AG09309 (cell line): ENCODE measurements at regions not wholly inside any gene's neighbourhood (a gene's known extent, or its start where the extent isn't known, plus 50 kb on each side); places are given as distances from the start of the nearest gene placed in this dataset.

ENCODE experiments used
- DNase-seq: peaks from one replicate; pipeline ENCODE4 v3.0.0-alpha.2; 2010; ENCODE audit warnings: low read depth
- H3K4me3 ChIP-seq: 2 replicates; pipeline ENCODE4 v1.5.1; 2011; ENCODE audit warnings: mild to moderate bottlenecking, low read depth, low read length, moderate library complexity; ENCODE audit not compliant: control insufficient read depth
- TF ChIP-seq, protein P1 (sequence below): IDR thresholded peaks from 2 replicates; pipeline ENCODE4 v1.5.1; 2011; ENCODE audit warnings: mild to moderate bottlenecking, low read depth, low read length, inconsistent platforms; ENCODE audit not compliant: insufficient read depth, control insufficient read depth; ENCODE audit errors: missing control alignments

DNA sequence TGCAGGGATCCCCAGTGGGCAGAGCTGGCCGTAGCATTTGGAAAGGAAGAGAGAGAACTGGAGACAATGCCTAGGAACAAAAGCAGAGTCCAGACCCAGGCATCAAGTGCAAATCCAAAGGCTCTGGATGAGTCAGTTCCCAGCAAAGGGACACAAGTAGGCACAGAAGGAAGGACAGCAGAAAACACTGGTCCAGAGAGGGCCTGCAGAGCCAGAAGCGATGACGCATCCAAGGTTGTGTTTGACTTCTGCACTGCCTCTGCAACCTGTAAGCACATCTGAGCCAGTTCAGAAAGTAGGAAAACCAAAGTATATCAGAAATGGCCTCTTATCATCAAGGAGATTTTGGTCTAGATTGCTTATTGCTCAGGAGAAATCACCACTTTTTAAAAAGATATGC lies 604.5 kb downstream of the FGF9 start:
- DNase-seq: no peak
- no peak overlapping the region for H3K4me3 ChIP-seq
- TF ChIP-seq, protein P1, sequence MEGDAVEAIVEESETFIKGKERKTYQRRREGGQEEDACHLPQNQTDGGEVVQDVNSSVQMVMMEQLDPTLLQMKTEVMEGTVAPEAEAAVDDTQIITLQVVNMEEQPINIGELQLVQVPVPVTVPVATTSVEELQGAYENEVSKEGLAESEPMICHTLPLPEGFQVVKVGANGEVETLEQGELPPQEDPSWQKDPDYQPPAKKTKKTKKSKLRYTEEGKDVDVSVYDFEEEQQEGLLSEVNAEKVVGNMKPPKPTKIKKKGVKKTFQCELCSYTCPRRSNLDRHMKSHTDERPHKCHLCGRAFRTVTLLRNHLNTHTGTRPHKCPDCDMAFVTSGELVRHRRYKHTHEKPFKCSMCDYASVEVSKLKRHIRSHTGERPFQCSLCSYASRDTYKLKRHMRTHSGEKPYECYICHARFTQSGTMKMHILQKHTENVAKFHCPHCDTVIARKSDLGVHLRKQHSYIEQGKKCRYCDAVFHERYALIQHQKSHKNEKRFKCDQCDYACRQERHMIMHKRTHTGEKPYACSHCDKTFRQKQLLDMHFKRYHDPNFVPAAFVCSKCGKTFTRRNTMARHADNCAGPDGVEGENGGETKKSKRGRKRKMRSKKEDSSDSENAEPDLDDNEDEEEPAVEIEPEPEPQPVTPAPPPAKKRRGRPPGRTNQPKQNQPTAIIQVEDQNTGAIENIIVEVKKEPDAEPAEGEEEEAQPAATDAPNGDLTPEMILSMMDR: no peak

DNA sequence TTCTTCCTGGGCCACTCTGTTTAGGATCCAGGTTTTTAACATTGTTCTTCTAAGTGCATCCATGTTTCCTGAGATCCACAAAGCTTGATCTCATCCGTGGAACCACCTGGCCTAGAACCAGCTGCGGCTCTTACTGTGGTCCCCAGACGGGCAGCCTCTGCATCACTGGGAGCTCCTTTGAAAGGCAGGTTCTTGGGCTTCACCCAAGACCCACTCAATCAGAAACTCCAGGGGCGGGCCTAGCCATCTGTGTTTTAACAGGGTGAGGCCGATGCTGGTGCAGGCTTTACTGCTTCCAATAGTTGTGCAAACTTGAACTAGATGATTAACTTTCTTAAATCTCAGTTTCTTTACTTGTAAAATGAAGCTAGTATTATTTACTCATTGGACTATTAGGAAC lies 605.7 kb downstream of the FGF9 start:
- H3K4me3 ChIP-seq: no peak overlapping the region
- TF ChIP-seq, protein P1: no peak
- no peak for DNase-seq

DNA sequence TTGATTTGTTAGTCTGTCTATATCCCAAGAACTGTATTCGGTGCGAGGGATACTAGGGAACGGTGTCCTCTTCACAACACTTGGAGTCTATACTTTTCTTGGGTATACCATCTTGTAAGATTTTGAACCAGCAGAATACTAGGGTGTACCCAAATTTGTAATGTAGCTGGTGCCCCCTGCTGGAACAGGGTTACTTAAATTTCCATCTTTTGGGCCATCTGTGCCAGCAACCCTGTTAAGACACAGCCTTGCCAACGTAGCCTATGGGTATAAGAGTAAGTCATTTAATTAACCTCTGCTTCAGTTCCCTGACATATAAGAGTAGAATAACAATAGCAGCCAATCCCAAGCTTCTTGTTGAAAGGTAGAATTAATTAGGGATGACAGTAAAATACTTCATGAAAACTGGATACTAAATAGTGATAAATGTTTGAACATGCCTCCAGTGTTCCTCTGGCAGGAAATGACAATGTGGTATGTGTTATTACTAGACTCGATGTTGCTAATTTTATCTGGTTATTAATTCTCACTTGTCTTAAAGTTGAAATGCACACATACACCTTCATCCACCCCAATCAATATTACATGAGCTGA lies 607.6 kb downstream of the FGF9 start:
- no peak for DNase-seq
- TF ChIP-seq, protein P1: no peak

DNA sequence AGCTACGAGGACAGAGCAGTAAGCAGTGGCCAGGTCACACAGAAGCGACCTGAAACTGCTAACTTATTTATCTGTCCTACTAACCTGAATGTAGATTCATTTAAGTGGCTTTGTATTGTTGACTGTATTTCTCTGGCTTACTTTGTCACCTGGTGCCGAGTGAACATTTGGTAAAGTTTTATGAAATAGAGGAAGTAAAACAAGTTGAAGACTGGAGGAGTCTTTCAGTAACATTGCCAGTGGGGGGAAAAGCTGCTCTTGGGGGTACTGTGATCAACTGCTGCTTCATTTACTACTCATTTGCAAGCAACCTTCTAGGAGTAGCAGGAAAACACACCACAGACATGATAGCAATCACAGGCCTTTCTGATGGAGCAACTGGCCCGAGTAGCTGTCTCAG lies 615.0 kb downstream of the FGF9 start:
- TF ChIP-seq, protein P1: no peak

More for the DNA sequence above, 607.6 kb downstream of the FGF9 start:
- no peak overlapping the region for H3K4me3 ChIP-seq

DNA sequence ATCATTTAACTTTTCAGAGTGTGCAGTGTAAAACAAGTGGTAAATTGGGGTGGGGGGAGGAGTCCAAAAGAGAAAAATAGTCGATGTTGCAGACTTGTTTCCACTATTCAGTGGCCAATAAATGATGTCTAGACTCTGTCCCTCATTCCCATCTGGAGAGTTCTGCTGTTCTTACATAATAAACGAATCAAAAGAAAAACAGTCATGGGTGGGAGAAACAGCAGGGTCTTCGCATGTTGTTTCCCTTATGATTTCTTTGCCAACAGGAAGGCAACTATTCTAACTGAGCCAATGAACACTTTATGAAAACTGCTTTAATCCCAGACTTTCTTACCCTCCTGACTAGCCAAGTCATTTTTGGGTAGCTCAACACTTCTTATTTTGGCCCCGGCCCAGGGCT lies 615.5 kb downstream of the FGF9 start:
- H3K4me3 ChIP-seq: no peak overlapping the region
- DNase-seq: no peak
- TF ChIP-seq, protein P1: no peak

More for the DNA sequence above, 615.0 kb downstream of the FGF9 start:
- H3K4me3 ChIP-seq: no peak overlapping the region
- DNase-seq: no peak

DNA sequence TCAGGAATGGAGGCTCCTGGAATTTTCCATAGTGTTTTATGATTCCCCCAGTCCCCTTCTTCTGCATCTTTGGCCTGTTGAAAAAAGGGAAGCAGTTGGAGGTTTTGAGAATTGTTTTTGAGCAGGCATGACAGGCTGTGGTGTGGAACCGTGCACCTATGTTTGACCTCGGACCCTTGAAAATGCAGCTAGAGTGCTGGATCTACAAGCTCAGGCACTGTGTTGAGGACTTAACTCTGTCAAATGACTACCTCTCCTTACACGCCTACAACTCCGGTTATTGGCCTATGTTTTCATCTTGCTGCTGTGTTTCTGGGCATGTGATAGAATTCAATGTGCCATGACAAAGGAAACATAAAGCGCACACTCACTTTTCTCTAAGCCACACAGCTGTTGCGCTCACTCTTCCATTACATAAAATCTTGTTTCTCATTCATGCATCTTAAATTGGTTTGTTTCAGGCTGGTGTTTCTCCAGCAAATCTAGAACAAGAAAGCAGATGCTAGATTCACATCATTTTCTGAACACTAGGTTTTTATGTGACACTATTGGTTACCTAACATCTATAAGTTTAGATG lies 616.6 kb downstream of the FGF9 start:
- TF ChIP-seq, protein P1: no peak
- no peak for DNase-seq
- no peak overlapping the region for H3K4me3 ChIP-seq
